Dermis microvascular lymphatic vessel endothelial cell (primary cell): ENCODE measurements at regions not wholly inside any gene's neighbourhood (a gene's known extent, or its start where the extent isn't known, plus 50 kb on each side); places are given as distances from the start of the nearest gene placed in this dataset.

ENCODE experiments used
- DNase-seq, 2 donors: peaks; one replicate each; pipeline versions ENCODE4 v3.0.0 to v3.0.0-alpha.2; 2010; ENCODE audit warnings: low read depth in 2 of 2

DNA sequence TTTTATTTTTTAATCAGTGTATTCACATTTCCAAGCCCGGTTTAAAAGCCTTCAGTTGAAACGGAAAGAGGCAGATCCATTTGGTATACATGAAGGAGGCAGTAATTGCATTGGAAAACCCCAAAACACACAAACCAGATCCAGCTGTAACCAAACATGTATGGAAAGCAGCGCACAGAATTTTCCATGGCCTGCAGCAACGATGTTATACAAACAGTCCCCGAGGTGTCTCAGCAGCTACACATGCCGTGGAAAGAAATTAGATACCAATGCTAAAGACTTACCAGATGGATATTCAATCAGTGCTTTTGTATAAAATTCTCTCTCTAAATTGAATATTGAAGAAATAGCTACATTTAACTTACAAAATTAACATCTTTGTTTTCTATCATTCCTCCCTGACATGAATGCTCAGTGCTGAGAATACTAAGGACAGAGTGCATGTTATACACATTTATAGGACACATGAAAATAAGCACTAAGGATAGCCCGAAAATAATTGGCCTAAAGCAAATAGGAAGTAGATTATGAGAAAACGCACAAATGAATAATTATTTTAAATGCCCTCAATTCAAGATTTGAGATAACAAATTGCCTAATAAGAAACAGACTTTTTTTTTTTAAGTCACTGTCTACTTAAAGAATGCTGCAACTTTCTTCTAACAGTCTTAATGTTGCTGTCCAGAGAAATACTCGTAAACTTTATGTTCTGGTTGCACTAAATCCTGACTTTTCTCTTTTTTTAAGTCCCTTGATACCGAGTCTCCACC is 713.1 kb downstream of the HDGFL1 start:
- DNase-seq = no peak

GRCh38 chr6:23293653-23294052 is 724.3 kb downstream of the HDGFL1 start:
- no peak for DNase-seq

- DNase-seq = no peak
Observed at GRCh38 chr6:23301556-23301955, 732.2 kb downstream of the HDGFL1 start.

DNA sequence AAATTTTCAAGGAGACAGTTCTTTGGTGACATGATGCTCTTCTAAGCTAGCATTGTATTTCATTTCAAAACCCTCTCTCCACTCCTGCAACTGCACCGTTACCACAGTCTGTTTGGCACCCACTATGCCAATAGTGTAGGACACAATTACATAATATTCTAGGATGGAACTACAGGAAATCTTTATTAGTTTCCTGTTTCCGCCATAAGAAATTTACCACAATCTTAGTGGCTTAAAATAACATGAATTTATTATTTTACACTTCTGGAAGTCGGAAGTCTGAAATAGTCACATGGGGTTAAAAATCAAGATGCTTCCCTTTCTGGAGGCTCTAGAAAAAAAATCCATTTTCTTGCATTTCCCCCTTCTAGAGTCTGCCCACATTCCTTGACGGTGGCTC is 733.1 kb downstream of the HDGFL1 start:
- peak in 1 of 2 donors; percentile 1 for DNase-seq

- DNase-seq = no peak
Observed at GRCh38 chr6:23305325-23305943, 736.1 kb downstream of the HDGFL1 start.

- DNase-seq = no peak
Observed at GRCh38 chr6:23306251-23306950, 737.0 kb downstream of the HDGFL1 start.

GRCh38 chr6:23307516-23307915 is 738.1 kb downstream of the HDGFL1 start:
- DNase-seq = no peak

DNA sequence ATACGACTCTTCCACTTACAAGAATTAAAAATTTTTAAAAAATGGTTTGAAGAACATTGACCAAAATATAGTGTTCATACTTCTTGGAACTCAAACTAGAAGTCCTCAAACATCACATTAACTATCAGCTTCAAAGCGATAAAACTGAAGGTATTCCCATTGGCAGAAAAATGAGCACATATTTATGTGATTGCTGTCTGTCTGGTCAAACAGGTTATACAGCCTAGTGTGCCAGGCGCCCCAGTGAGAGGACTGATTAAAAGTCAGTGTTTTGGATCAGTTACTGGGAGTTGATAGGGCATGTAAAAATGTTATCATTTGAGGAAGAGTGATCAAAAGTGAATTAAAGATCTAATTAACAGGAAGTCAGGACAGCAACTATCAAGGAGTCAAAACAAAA is 738.8 kb downstream of the HDGFL1 start:
- DNase-seq = no peak

GRCh38 chr6:23311211-23311610 is 741.8 kb downstream of the HDGFL1 start:
- DNase-seq = no peak

DNA sequence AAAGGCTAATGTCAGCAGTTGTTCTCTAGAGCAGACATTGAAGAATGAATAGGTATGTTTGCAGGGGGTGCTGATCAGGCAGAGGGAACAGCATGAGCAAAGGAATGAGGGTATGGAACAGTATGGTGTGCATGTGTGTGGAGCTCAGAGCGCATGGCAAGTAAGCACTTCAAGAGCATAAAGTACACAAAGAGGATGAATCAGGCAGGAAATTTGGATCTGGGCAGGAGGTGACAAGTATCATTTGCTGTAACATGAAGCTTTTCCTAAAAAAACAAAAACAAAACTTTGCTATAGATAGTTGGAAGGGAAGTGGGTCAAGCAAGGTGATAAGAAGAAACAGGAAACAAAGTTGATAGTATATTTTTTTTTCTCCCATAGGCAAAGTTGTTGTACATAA is 746.8 kb downstream of the HDGFL1 start:
- peak; percentile 82 to 87 for DNase-seq

DNA sequence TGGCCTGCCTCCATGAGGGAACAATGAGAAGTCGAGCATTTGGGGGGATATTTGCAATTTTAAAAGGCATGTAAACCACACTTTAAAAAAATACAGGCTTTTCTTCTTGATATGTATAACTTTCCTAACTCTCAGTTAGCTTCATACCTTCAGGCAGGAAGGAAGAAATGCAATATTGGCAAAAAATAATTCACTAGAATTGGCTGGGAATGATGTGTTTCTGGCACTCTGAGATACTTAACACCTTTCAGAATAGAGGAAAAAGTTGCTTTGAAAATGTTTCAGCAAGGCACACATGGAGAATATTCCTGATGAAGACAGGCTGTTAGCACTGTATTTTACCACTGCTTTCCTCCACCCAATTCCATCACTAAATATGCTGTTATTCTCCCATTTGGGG is 747.6 kb downstream of the HDGFL1 start:
- no peak for DNase-seq

DNA sequence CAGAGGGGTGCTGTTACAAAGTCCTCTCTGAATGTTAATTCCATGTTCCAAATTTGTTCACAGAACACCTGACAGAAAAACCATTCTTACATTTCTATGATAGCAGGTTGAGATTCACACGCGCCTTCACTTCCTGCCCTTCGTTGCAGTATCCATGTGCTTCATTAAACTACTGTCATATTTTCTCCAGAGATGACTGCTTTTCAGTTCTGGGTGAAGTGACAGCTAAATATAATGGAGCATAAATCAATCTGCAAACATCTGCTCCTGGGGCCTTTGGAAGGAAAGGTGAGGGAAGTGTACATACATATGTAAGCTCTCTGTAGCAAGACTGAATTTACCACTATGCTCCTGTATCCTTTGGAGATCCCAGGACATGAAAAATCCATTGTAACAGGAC is 750.2 kb downstream of the HDGFL1 start:
- no peak for DNase-seq

GRCh38 chr6:23320471-23321015 is 751.2 kb downstream of the HDGFL1 start:
- DNase-seq = no peak

DNA sequence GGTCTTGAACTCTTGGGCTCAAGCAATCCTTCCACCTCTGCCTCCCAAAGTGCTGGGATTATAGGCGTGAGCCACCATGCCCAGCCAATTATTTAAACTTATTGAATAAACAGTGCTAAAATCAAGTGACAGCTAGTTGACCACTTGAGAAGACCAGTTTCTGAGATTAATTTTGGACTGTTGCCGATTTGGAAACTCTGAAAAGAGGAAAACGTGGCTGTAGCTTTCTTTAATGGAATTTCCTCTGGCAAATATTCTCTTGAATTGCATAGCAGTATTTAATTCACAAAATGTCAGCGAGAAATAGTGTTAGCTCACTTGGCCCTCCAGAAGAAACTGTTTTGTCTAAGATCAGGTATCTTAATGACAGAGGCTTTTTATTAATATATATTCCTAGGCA is 754.5 kb downstream of the HDGFL1 start:
- DNase-seq = peak in 1 of 2 donors; percentile 25

DNA sequence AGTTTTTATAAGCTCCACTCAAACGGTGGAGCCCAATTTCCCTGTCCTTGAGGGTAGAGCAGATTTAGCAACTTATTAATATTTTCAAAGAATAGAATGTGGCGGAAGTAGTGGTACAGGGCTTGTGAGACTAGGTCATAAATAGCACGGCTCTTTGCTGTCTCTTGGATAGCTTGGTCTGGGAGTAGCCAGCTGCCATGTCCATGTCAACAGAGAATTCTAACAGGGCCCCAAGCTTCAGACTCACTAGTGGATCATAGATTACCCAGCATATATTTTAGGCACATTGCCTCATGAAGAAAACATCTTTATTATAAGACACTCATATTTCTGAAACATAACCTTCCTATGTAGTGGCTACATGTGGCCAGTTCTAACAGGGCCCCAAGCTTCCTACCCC is 755.7 kb downstream of the HDGFL1 start:
- no peak for DNase-seq

DNA sequence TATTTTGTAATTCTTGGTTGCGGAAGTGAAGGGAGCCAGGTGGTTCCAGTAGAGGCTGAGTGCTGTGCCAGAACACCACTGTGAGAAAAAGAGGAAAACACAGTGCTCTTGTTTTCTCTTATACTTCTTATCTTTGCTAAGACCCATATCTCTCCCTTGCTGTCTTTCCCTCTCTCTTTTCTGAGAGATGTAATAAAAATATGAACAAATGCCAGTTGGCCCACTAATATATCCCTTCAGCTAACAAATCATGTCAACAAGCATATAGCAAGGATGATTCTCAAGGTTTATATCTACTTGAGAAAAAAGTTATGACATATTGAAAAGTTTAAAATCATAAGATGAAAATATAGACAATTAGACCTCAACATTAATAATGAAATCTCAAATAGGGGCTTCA is 758.3 kb downstream of the HDGFL1 start:
- no peak for DNase-seq

DNA sequence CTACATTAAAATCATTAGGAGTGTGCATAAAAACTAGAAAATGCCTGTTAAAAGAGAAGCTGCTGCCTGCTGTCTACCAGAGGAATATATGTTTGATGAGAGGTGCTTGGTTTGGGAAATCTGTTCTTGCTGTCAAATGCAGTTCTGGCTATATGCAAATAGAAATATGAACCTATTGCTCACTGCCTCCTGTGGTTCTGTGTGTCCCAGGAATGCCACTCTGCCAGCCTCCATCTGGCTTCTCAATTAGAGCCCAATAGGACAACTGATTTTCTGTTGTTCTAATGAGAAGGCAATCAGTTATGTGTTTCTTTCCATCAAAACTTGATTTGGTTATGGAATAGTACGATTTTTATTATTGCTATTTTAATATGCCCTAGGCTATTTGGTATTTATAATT is 759.7 kb downstream of the HDGFL1 start:
- DNase-seq = no peak

DNA sequence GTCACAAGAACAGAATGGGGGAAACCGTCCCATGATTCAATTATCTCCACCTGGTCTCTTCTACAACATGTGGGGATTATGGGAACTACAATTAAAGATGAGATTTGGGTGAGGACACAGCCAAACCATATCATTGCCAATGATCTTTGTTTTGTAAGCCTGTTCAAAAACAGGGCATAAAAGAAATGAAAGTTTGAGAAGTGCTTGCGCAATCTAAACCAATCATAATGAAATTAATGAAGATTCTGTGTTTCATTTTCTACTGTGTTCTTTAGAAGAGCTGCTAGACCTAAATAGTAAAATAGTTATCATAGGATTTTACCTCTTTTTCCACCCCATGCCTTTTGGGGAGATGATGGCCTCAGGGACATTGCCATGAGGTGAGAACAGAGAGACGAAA is 761.3 kb downstream of the HDGFL1 start:
- DNase-seq = no peak

DNA sequence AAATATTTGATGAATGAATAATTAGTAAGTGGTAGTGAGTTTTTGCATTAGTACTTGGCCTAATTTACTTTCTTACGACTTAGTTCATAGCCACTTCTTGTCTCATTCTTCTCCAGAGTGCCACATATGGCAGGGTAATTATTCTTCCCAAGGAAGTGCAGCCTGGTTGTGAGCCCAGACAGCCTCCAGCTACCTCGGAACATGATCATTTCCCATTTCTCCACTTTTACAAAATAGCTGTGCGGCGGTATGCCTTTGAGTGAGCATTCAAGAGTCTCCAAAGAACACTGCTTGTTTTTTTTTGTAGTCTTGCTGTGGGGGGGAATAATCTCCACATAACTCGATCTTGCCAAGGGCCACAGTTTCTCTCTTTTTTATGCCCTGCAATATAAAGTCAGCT is 765.0 kb downstream of the HDGFL1 start:
- DNase-seq = no peak

DNA sequence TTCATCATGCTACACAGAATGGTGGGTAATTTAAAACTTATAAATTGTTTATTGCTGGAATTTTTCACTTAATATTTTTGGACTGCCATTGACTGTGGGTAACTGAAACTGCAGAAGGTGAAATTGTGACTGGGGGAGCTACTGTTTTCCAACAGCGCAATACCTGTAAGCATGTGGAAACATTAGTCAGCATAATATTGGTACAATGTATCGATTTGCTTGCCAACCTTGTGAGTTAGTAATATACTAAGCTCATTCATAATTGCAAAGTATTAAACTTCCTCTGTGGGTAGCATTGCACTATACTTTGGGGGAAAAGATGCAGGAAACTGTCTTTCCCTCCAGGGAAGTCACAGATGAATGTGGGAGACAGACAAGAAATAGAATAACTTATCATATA is 766.5 kb downstream of the HDGFL1 start:
- no peak for DNase-seq

- no peak for DNase-seq
Observed at GRCh38 chr6:23339268-23339667, 769.9 kb downstream of the HDGFL1 start.

DNA sequence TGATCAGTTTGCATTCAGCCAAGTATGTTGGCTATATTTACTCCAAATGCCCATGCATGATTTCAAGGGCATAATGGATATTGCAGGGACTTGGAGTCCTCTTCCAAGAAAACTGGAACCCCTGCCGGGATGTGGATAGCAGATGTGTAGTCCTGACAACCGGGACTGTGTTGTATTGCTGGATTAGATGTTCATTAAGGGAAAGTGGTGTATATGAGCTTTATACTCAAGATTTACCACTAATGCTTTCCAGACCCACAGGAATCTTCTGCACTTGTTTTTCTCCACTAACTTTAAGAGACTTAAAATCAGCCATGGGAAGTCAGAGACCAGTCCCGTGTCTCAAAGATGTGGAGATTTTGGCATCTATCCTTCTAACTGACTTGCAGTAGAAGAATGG is 770.9 kb downstream of the HDGFL1 start:
- no peak for DNase-seq
